Adipose tissue (tissue), 3 donors: ENCODE measurements at regions not wholly inside any gene's neighbourhood (a gene's known extent, or its start where the extent isn't known, plus 50 kb on each side); places are given as distances from the start of the nearest gene placed in this dataset.
"Not testable (repeated sequence)": the region's sequence is repeated elsewhere in the genome, so short reads cannot be mapped to it uniquely, and the experiment has no call there.

Experiments
- H3K27ac ChIP-seq: one replicate; pipeline ENCODE4 v1.5.1; 2013; ENCODE audit warnings: low read depth, low read length
- WGBS, 3 donors: extraction: QIAGEN DNeasy Blood & Tissue Kit; methylation state at CpG; one replicate each; pipeline ENCODE4 v1.1.7; 2013; 5-methylcytosine and 5-hydroxymethylcytosine counted together
- donor health status: healthy with polysubstance abuse.
- donor health status: Bipolar disorder and iron deficiency.
- donor health status: healthy.

GRCh38 chr1:29591601-29592260, 355.4 kb downstream of the PTPRU start:
- 76 to 79% (median 78%) methylated on average over 13 of the region's 13 CpGs for WGBS, 3 donors
- H3K27ac ChIP-seq, result no peak overlapping the region

- 60 to 71% (median 70%) methylated on average over 10 of the region's 10 CpGs for WGBS, 3 donors
- no peak overlapping the region for H3K27ac ChIP-seq
Observed at GRCh38 chr1:29590583-29591565, 354.6 kb downstream of the PTPRU start.

- WGBS, 3 donors, result 88 to 94% (median 90%) methylated on average over 3 of the region's 3 CpGs
- H3K27ac ChIP-seq, result not testable (repeated sequence)
Observed at GRCh38 chr1:29589716-29590115, 353.4 kb downstream of the PTPRU start.

- WGBS, 3 donors, result 52 to 59% (median 57%) methylated on average over 4 of the region's 4 CpGs
Observed at GRCh38 chr1:29586991-29587745, 350.8 kb downstream of the PTPRU start.

DNA sequence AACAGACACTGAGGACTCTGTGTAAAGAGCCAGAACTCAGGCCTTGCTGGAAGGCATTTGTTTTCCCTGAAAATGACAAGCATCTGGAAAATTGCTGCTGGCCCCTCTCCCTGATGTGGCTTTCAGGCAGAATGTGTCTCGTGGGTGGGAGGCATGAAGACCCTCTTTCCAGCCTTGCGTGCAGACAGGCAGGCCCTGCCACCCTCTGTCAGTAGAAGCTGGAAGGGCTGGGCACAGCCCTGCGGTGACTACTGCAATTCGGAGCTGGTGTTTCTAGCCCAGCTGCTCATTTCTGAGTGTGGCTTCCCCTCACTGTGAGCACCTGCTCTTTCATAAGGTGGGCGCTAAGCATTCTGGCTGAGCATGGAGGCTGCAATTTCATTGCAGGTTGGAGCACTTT, 349.9 kb downstream of the PTPRU start:
- WGBS, 3 donors, result 75 to 80% (median 80%) methylated on average over 5 of the region's 5 CpGs
- H3K27ac ChIP-seq, result no peak overlapping the region

More at GRCh38 chr1:29586991-29587745, 350.8 kb downstream of the PTPRU start:
- H3K27ac ChIP-seq, result no peak overlapping the region

DNA sequence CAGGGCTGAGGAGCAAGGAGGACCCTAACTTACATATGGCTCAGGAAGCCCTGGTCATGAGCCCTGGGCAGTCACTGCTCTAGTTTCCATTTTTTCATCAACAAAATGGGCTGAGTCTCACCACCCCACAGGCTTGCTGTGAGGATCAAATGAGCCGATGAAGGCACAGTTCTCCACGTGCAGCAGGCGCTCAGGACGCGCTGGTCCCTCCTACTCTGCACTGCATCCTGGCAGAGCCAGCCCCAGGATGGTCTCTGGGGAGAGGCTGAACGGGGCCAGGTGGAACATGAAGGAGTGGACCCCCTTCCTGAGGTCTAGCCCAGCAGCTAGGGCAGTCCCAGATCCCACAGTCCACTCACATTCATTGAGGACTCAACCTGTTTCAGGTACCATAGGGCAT, 349.3 kb downstream of the PTPRU start:
- WGBS, 3 donors, result 74 to 81% (median 80%) methylated on average over 6 of the region's 6 CpGs

GRCh38 chr1:29585201-29585600, 348.9 kb downstream of the PTPRU start:
- 65 to 72% (median 70%) methylated on average over 7 of the region's 7 CpGs for WGBS, 3 donors
- H3K27ac ChIP-seq, result no peak overlapping the region

More for the DNA sequence above, 349.3 kb downstream of the PTPRU start:
- no peak overlapping the region for H3K27ac ChIP-seq

- no peak overlapping the region for H3K27ac ChIP-seq
- WGBS, 3 donors, result 38 to 48% (median 46%) methylated on average over 10 of the region's 10 CpGs
Observed at GRCh38 chr1:29584776-29585175, 348.5 kb downstream of the PTPRU start.

GRCh38 chr1:29584362-29584761, 348.0 kb downstream of the PTPRU start:
- WGBS, 3 donors, result 46 to 55% (median 53%) methylated on average over 3 of the region's 3 CpGs

DNA sequence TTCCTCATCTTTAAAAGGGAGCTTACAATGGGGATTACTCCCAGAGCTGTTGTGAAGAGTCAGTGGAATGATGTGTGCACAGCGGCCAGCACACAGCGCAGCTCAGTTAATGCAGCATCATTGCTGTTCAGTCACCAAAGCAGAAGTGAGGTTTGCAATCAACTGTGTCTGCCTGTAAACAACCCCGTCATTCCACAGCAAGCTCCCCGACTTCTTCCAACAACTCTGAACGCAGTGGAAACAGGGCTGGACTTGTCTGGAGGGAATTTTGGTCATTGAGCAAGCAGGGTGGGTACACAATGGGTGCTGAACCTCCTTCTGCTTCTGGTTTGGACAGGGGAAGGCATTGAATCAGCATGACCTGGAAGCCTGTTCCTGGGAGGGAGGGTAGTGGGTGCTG, 347.4 kb downstream of the PTPRU start:
- 68 to 86% (median 81%) methylated on average over 5 of the region's 5 CpGs for WGBS, 3 donors
- H3K27ac ChIP-seq, result no peak overlapping the region

More at GRCh38 chr1:29584362-29584761, 348.0 kb downstream of the PTPRU start:
- H3K27ac ChIP-seq, result no peak overlapping the region

DNA sequence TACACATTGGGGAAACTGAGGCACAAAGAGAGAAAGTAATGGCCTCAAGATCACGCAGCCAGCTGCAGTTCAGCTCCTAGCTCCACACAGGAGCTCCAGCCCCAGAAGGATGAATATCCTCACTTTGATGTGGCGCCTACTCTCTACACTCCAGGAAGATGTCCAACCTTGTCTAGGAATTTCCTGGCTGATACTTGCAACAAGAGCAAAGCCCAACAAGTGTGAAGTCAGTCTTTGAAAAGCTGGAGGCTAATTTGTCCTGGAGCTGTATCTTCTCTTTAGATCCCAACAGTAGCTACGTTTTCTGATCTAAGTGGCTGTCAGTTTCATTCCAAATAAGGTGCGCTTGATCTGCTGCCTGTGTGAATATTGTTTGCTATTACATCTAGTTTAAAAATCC, 344.9 kb downstream of the PTPRU start:
- H3K27ac ChIP-seq, result no peak overlapping the region
- WGBS, 3 donors, result 79 to 83% (median 80%) methylated on average over 4 of the region's 4 CpGs

DNA sequence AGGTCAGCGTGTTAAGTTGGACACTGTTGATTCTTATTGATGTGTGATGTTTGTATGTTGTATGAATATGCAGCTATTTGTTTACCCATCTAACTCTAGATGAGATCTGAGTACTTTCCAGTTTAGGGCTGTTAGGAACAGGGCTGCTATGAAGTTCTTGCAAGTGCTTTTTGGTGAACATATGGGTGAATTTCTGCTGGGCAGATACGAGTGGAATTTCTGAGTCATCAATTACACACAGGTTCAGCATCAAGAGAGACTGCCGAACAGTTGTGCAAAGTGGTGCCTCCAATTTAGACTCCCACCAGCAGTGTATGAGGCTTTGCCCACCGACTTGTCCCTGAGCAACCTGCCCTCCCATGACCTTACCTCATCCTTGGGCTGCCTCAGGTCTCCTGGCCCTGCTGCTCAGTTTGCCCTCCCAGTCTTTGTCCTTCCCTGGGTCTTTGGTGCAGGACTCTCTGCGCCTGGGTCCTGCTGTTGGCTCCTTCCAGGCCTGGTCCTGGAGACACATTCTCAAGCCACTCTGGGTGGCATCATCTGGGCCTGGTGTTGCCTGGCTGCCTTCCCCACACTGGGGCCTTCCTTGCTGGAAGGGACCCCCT, 343.6 kb downstream of the PTPRU start:
- H3K27ac ChIP-seq, result no peak overlapping the region
- WGBS, 3 donors, result 66 to 89% (median 71%) methylated on average over 5 of the region's 5 CpGs

GRCh38 chr1:29577512-29577911, 341.2 kb downstream of the PTPRU start:
- H3K27ac ChIP-seq, result no peak overlapping the region
- 54 to 66% (median 59%) methylated on average over 9 of the region's 9 CpGs for WGBS, 3 donors

DNA sequence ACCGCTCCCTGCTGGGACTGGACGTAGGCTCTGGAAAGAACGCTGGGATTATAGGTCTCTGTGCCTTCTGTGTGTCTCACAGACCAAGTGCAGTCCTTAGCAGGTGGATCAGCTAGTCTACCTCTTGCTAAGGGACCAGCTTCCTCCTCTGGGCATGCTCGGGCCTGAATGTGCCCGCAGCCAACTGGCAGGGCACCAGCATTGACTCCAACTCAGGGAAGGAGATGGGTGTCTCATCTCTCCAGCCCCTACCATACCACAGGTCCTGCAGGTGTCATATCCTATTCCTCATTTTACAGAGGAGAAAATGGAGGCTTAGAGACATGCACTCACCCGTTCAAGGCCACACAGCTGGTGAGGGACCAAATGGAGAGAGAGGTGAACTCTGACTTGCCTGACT, 340.2 kb downstream of the PTPRU start:
- WGBS, 3 donors, result 76 to 87% (median 83%) methylated on average over 6 of the region's 6 CpGs
- no peak overlapping the region for H3K27ac ChIP-seq

DNA sequence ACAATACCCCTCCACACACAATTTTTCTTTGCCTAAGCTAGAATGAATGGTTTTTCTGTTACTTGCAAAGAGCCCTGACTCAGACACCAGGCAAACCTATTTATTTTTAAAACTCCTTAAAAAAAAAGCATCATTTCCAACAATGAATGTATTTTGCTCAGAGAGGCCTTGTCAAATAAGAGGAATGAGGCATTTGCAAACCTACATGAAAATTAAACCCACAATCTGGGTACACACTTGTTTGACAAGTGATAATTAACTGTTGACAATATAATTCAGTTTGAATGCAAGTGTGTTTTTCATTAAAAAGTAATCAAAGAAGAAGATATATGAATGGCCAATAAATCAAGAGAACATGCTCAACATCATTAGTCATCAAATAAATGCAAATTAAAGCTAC, 339.5 kb downstream of the PTPRU start:
- no peak overlapping the region for H3K27ac ChIP-seq

DNA sequence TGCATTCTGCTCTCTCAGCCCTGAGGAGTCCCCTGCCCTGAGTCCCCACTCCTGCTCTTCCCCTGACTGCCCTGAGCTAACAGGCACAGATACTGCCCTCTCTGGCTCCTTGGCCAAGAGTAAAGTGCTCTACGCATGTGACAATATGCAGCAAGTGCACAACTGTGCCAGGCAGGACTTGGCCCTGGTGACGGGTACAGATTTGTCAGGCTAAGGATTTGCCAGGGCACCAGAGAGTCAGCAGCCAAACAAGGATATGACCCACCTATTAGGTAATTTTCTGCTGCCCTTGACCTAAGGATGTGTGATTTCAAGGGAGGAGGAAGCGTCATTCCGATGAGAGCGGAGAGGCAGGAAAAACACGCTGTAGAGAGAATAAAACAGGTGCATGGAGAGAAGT, 339.0 kb downstream of the PTPRU start:
- 32 to 63% (median 60%) methylated on average over 6 of the region's 6 CpGs for WGBS, 3 donors
- H3K27ac ChIP-seq, result no peak overlapping the region

GRCh38 chr1:29574871-29575270, 338.5 kb downstream of the PTPRU start:
- no peak overlapping the region for H3K27ac ChIP-seq
- 58 to 96% (median 86%) methylated on average over 2 of the region's 2 CpGs for WGBS, 3 donors

GRCh38 chr1:29569971-29570634, 333.8 kb downstream of the PTPRU start:
- WGBS, 3 donors, result 51 to 70% (median 60%) methylated on average over 5 of the region's 5 CpGs

More at GRCh38 chr1:29569971-29570634, 333.8 kb downstream of the PTPRU start:
- H3K27ac ChIP-seq, result no peak overlapping the region
